ENCODE measurements at regions not wholly inside any gene's neighbourhood (a gene's known extent, or its start where the extent isn't known, plus 50 kb on each side); places are given as distances from the start of the nearest gene placed in this dataset.

GRCh38 chr17:71725811-71726210, 395.0 kb upstream of the SOX9 start:
- H3K4me1 ChIP-seq (ENCODE audit: insufficient read depth): no peaks in the 10 kb centered on the region
- no peak overlapping the region for H2AFZ ChIP-seq
- TF ChIP-seq, protein P1, sequence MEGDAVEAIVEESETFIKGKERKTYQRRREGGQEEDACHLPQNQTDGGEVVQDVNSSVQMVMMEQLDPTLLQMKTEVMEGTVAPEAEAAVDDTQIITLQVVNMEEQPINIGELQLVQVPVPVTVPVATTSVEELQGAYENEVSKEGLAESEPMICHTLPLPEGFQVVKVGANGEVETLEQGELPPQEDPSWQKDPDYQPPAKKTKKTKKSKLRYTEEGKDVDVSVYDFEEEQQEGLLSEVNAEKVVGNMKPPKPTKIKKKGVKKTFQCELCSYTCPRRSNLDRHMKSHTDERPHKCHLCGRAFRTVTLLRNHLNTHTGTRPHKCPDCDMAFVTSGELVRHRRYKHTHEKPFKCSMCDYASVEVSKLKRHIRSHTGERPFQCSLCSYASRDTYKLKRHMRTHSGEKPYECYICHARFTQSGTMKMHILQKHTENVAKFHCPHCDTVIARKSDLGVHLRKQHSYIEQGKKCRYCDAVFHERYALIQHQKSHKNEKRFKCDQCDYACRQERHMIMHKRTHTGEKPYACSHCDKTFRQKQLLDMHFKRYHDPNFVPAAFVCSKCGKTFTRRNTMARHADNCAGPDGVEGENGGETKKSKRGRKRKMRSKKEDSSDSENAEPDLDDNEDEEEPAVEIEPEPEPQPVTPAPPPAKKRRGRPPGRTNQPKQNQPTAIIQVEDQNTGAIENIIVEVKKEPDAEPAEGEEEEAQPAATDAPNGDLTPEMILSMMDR (IDR thresholded peaks at IDR 0.05; ENCODE audit: poor library complexity): no peak
- no peak for TF ChIP-seq EZH2 (IDR thresholded peaks at IDR 0.05; ENCODE audit: borderline replicate concordance)
- TF ChIP-seq EZH2phosphoT487 (IDR thresholded peaks at IDR 0.05; ENCODE audit: low read depth, severe bottlenecking, unreplicated experiment): no peak
- H3K4me2 ChIP-seq: no peak overlapping the region
- H3K79me2 ChIP-seq: no peaks in the 10 kb centered on the region
- no peaks in the 10 kb centered on the region for H3K9me2 ChIP-seq (replicated peaks; ENCODE audit: insufficient read depth)
- H3K9me3 ChIP-seq (ENCODE audit: low read depth): no peaks in the 10 kb centered on the region
- H3K36me3 ChIP-seq (replicated peaks; ENCODE audit: insufficient read depth, low read depth): no peaks in the 10 kb centered on the region
- no peak for DNase-seq (ENCODE audit: low spot score)
- 79% methylated on average over 3 of the region's 3 CpGs for WGBS (ENCODE audit: low lambda C conversion rate, missing lambda C conversion rate)
- no peaks in the 10 kb centered on the region for H3K27me3 ChIP-seq
- H3K27ac ChIP-seq: no peak overlapping the region
- H4K20me1 ChIP-seq (ENCODE audit: insufficient read depth, poor library complexity, severe bottlenecking): no peaks in the 10 kb centered on the region
- no peak overlapping the region for H3K4me3 ChIP-seq

DNA sequence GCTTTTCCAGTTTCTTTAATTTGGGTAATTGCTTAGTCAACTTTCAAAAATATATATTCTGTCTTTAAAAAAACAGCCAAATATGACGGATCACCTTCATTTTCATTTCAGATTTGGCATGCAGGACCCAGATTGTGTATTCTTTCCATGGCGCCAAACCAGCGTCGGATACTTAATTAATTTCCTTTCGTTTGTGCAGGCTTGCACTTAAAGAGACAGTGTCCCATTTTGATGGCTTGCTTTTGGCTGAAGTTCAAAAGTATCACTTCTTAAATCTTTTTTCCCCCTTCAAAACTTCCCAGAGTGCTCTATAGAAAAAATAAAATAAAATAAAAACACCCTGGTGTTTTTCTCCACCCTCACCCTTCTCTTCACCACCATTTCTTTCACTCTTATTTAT, 394.5 kb upstream of the SOX9 start:
- H3K9me3 ChIP-seq (ENCODE audit: low read depth): no peaks in the 10 kb centered on the region
- WGBS (ENCODE audit: low lambda C conversion rate, missing lambda C conversion rate): 71% methylated on average over 5 of the region's 5 CpGs
- no peak for TF ChIP-seq EZH2phosphoT487 (IDR thresholded peaks at IDR 0.05; ENCODE audit: low read depth, severe bottlenecking, unreplicated experiment)
- H3K27me3 ChIP-seq: no peaks in the 10 kb centered on the region
- DNase-seq (ENCODE audit: low spot score): no peak
- no peaks in the 10 kb centered on the region for H3K79me2 ChIP-seq
- H4K20me1 ChIP-seq (ENCODE audit: insufficient read depth, poor library complexity, severe bottlenecking): no peaks in the 10 kb centered on the region
- no peak overlapping the region for H3K4me2 ChIP-seq
- no peak overlapping the region for H2AFZ ChIP-seq
- no peaks in the 10 kb centered on the region for H3K9me2 ChIP-seq (replicated peaks; ENCODE audit: insufficient read depth)
- no peaks in the 10 kb centered on the region for H3K4me1 ChIP-seq (ENCODE audit: insufficient read depth)
- H3K36me3 ChIP-seq (replicated peaks; ENCODE audit: insufficient read depth, low read depth): no peaks in the 10 kb centered on the region
- no peak overlapping the region for H3K4me3 ChIP-seq
- H3K27ac ChIP-seq: no peak overlapping the region

DNA sequence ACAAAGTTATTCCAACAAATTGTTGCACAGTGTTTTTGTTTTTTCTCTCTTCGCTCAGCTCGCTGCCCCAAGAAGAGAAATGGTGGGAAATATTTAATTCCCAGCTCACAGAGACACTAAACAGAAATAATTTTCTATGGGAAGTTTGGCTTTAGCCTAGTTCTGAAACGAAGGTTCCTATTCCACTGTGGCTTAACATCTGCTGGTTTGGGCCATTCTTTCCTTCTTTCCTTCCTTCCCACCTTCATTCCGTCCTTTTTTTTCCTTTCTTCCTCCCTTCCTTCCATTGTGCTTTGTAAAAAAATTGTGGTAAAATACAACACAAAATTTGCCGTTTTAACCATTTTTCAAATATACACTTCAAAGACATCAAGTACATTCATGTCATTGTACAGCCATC, 393.5 kb upstream of the SOX9 start:
- WGBS (ENCODE audit: low lambda C conversion rate, missing lambda C conversion rate): 95% methylated on average over 4 of the region's 5 CpGs
- H3K27ac ChIP-seq: no peak overlapping the region
- H3K4me3 ChIP-seq: no peak overlapping the region
- no peak for TF ChIP-seq EZH2phosphoT487 (IDR thresholded peaks at IDR 0.05; ENCODE audit: low read depth, severe bottlenecking, unreplicated experiment)
- no peak for TF ChIP-seq EZH2 (IDR thresholded peaks at IDR 0.05; ENCODE audit: borderline replicate concordance)
- no peaks in the 10 kb centered on the region for H3K36me3 ChIP-seq (replicated peaks; ENCODE audit: insufficient read depth, low read depth)
- H3K27me3 ChIP-seq: no peaks in the 10 kb centered on the region
- H3K4me2 ChIP-seq: no peak overlapping the region
- no peaks in the 10 kb centered on the region for H3K4me1 ChIP-seq (ENCODE audit: insufficient read depth)
- H3K79me2 ChIP-seq: no peaks in the 10 kb centered on the region
- DNase-seq (ENCODE audit: low spot score): no peak
- no peaks in the 10 kb centered on the region for H4K20me1 ChIP-seq (ENCODE audit: insufficient read depth, poor library complexity, severe bottlenecking)
- no peaks in the 10 kb centered on the region for H3K9me3 ChIP-seq (ENCODE audit: low read depth)
- H2AFZ ChIP-seq: no peak overlapping the region
- no peaks in the 10 kb centered on the region for H3K9me2 ChIP-seq (replicated peaks; ENCODE audit: insufficient read depth)

DNA sequence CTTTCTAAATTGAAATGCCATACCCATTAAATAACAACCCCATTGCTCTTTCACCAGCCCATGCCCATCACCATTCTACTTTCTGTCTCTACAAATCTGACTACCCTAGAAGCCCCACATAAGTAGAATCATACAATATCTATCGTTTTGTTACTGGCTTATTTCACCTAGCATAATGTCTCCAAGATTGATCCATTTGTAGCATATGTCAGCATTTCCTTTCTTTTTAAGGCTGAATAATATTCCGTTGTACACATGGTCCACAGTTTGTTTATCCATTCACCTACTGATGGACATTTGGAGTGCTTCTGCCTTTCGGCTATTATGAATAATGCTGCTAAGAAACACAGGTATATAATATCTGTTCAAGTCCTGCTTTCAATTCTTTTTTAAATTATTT, 393.1 kb upstream of the SOX9 start:
- Histone ChIP-seq H3K9me3 (ENCODE audit: low read depth) (no peaks in the 10 kb centered on the region), H3K4me2 (no peak overlapping the region), H3K4me3 (no peak overlapping the region), H3K79me2 (no peaks in the 10 kb centered on the region), H3K27me3 (no peaks in the 10 kb centered on the region), H3K27ac (no peak overlapping the region), H3K9me2 (replicated peaks; ENCODE audit: insufficient read depth) (no peaks in the 10 kb centered on the region), H3K36me3 (replicated peaks; ENCODE audit: insufficient read depth, low read depth) (no peaks in the 10 kb centered on the region), H4K20me1 (ENCODE audit: insufficient read depth, poor library complexity, severe bottlenecking) (no peaks in the 10 kb centered on the region), H2AFZ (no peak overlapping the region), H3K4me1 (ENCODE audit: insufficient read depth) (no peaks in the 10 kb centered on the region)
- DNase-seq (ENCODE audit: low spot score): no peak
- TF ChIP-seq, protein P1 (IDR thresholded peaks at IDR 0.05; ENCODE audit: poor library complexity): no peak
- TF ChIP-seq EZH2 (IDR thresholded peaks at IDR 0.05; ENCODE audit: borderline replicate concordance): no peak
- TF ChIP-seq EZH2phosphoT487 (IDR thresholded peaks at IDR 0.05; ENCODE audit: low read depth, severe bottlenecking, unreplicated experiment): no peak
- 96% methylated on average over 3 of the region's 3 CpGs for WGBS (ENCODE audit: low lambda C conversion rate, missing lambda C conversion rate)

All from hepatocyte (in vitro differentiated cells).